ENCODE measurements at regions not wholly inside any gene's neighbourhood (a gene's known extent, or its start where the extent isn't known, plus 50 kb on each side); places are given as distances from the start of the nearest gene placed in this dataset.

DNA sequence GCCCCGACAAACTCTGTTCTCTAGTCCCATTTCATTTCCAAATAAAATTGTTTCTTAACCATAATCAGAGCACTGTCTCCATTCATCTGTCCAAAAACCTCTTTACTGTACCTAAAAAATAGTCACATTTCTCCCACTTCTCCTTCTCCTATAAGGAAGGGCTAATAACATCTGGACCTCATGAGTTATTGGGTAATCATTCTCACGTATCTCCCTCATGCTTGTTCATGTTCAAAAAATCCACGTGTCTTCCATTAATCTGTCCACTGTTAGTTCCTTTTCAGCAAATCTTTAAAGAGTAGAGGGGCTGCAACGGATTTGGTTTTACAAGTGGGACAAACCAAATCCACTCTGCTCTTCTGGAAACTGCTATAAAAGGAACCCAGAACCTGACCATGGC, 1418.8 kb downstream of the MRPL39 start:
- no peak for DNase-seq

- no peak for DNase-seq
Observed at GRCh38 chr21:24183077-24183476, 1424.2 kb downstream of the MRPL39 start.

DNA sequence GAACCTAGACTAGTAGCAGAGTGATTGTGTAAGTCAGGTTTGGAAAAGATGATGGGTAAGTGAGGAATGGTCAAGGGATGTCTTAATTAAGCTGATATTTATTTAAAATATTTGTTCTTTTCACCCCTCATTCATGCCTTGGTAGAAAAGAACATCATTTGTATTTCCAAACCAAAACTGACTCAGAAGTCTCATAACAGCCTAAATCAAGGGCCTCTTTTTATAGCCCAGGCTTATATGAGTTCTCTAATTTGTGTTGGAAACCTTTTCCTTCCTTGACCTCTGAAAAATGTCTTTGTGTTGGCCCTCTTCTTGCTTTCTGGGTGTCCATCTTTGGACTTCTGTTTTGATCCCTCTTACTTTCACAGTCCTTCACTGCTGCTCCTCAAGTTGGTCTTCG, 1428.2 kb downstream of the MRPL39 start:
- no peak for DNase-seq

GRCh38 chr21:24175106-24175505, 1432.2 kb downstream of the MRPL39 start:
- no peak for DNase-seq

DNA sequence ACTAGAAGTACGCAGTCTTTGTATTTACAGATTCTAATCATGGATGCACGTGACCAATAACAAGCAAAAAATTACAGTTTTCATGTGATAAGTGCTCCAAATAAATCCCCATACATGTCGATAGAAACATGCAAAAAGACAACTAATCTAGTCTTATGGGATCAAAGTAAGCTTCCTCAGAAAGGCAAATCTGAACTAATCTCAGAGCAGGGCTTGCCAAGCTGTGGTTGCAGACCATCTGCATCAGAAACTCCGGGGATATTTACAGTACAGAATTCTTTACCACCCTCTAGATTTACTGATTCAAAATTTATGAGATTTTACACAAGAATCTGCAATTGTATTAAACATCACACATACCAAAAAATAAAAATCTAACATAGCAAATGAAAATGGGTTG, 1435.5 kb downstream of the MRPL39 start:
- no peak for DNase-seq

DNA sequence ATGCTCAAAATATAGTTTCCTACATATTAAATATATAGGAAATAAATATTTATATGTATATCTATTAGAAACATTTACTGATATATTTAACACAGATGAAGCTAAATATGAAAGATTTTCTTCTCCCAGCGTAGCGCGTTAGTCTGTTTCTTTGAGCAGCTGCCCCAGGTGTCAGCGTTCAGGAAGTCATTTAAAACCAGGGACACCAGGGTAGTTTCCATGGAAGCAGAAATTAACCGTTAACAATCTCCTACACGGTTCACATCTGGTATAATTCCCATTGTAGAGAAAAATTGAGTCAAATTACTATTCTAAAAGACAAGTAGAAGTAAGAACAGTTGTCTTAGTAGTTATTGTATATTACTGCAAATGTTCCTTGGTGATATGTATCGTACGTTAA, 1443.7 kb downstream of the MRPL39 start:
- DNase-seq: no peak

GRCh38 chr21:24160528-24160927, 1446.8 kb downstream of the MRPL39 start:
- no peak for DNase-seq

- no peak for DNase-seq
Observed at GRCh38 chr21:24153137-24153536, 1454.1 kb downstream of the MRPL39 start.

DNA sequence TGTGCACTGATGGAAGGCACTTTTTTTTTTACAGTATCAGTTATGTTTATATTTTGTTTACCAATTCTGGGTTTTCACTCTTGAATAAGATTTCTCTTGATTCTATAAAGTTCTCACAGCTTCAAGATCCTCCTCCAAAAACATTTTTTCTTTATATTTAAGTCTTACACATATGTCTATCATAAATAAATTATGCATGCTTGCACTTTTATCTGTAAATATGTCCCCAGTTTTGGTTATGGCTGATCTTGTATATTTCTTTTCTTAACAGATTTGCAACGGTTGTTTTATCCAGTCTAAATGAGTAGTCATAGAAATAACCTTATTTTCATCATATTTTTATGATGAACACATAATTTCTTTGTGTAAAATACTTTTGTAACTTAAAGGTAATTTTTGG, 1456.5 kb downstream of the MRPL39 start:
- no peak for DNase-seq

GRCh38 chr21:24148461-24148860, 1458.8 kb downstream of the MRPL39 start:
- DNase-seq: no peak

- no peak for DNase-seq
Observed at GRCh38 chr21:24147674-24148073, 1459.6 kb downstream of the MRPL39 start.

GRCh38 chr21:24131056-24131455, 1476.2 kb downstream of the MRPL39 start:
- DNase-seq: no peak

DNA sequence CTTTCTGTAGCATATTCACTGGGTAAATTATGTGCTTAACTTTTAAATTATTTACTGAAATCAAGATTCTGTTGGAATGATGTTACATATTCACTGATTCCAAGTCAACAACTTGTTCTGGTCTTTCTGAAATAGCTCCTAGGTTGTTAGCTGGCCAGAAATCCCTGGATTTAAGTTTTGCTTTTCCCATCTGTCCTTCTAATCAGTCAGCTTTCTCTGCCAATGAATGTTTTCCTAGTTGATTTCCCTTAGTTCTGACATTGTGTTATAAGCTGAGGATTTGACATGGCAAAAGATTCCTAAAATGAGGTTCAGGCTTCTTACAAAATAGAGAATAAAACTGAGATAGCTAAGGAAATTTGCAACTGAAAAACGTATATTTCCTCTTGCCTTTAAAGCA, 1479.6 kb downstream of the MRPL39 start:
- no peak for DNase-seq

DNA sequence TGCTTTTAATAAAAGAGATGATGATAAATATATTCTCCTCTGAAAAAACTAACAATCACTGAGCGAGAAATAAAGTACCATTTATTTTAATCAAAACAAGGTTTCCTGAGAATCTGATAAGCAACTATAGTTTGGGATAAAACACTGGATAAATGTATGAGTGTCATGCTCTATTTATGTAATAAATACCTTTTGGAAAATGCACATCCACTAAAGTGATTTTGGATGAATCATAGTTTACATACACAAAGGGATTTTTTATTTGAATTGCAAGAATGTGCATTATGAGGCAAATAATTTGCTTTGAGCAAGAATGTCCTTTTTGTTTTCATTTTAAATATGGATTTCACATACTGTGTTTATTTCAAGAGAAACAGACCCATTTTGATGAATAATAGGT, 1483.5 kb downstream of the MRPL39 start:
- DNase-seq: no peak

DNA sequence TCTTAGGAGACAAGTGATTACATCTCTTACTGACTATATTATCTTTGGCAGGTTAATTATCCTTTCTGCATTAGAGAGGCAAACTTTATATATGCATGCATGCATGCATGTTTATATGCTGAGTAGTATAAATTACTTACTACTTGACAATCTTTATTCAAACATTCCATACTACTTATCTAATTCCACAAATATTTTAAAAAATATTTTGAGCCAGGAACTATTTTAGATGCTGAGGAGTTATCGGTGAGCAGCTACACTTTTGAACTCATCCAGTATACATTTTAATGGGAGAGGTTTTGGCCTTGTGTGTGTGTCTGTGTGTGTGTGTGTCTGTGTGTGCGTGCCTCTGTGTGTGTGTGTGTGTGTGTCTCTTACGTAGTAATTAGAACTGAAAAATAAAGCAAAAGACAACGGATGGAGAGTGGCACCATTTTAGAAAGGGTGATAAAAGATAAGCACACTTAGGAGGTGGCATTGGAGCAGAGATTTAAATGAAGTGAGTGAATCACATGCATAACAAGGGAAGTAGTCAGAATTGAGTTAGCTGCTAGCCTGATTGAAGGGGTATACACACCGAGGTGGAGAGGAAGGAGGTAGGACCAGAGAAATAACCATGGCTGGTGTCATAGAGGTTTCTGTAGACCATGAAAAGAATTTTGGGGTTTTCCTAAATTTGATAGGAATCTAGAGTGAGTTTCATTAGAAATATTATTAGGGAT, 1488.4 kb downstream of the MRPL39 start:
- DNase-seq: no peak

DNA sequence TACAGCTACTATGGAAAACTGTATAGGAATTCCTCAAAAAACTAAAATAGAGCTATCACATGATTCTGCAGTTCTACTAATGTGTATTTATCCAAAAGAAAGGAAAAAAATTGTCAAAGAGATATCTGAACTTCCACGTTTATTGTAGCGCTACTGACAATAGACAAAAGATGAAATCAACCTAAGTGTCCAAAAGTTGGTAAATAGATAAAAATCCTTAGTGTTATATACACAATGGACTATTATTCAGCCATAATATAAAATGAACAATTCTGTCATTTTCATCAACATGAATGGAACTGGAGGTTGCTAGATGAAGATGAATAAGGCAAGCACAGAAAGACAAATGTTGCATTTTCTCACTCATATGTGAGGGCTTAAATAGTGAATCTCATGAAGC, 1492.1 kb downstream of the MRPL39 start:
- no peak for DNase-seq

- no peak for DNase-seq
Observed at GRCh38 chr21:24112020-24112419, 1495.3 kb downstream of the MRPL39 start.

DNA sequence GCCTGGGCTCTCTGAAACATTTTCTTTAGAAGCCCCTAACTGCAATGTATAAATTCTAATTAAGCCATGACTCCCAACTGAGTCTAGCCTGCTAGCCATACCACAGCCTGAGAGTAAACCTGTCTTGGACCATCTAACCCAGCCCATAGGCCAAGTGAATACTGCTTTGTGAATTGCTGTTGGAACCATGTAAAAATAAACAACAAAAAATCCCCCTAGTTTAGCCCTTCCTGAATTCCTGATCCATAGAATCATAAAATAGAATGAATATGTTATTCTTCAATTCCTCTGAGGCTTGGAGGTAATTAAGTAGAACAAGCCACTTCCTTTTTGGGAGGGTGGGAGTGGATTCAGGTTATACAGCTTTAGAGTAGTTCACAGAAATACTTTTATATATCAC, 1496.4 kb downstream of the MRPL39 start:
- DNase-seq: no peak

- DNase-seq: no peak
Observed at GRCh38 chr21:24097181-24097580, 1510.1 kb downstream of the MRPL39 start.

- DNase-seq: no peak
Observed at GRCh38 chr21:24096651-24097050, 1510.6 kb downstream of the MRPL39 start.

- no peak for DNase-seq
Observed at GRCh38 chr21:24093032-24093431, 1514.2 kb downstream of the MRPL39 start.

- DNase-seq: no peak
Observed at GRCh38 chr21:24076179-24076578, 1531.1 kb downstream of the MRPL39 start.

GRCh38 chr21:24055696-24056095, 1551.6 kb downstream of the MRPL39 start:
- DNase-seq: no peak

DNA sequence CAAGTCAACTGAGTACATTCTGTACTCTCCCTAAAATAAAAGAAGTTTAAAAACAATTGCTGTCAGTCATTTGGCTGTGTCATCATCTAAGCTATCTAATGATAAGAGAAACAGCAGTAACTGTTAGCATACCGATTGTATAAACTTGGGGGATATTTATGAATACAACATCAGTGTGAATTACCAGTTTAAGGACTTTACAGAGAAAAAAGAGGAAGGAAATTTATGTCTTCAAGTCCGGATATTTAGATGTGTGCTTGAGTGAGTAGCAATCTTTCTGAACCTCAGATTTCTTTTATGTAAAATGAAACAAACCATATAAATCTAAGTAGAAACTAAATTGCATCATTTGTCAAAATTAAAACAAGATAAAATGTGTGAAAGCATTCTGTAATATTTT, 1557.0 kb downstream of the MRPL39 start:
- no peak for DNase-seq

GRCh38 chr21:24046829-24047443, 1560.3 kb downstream of the MRPL39 start:
- no peak for DNase-seq
